ENCODE measurements at regions not wholly inside any gene's neighbourhood (a gene's known extent, or its start where the extent isn't known, plus 50 kb on each side); places are given as distances from the start of the nearest gene placed in this dataset.

GRCh38 chr3:189498995-189499704 lies 132.0 kb upstream of the TP63 start:
- TF ChIP-seq MAX (IDR thresholded peaks at IDR 0.05) (no peak), TCF12 (IDR thresholded peaks at IDR 0.05; ENCODE audit: low read depth) (no peak), TEAD4 (IDR thresholded peaks at IDR 0.05) (no peak), RAD21 (IDR thresholded peaks at IDR 0.05; ENCODE audit: low read depth) (no peak), CREB1 (IDR thresholded peaks at IDR 0.05; ENCODE audit: low read depth) (no peak)
- TF ChIP-seq, protein P1, sequence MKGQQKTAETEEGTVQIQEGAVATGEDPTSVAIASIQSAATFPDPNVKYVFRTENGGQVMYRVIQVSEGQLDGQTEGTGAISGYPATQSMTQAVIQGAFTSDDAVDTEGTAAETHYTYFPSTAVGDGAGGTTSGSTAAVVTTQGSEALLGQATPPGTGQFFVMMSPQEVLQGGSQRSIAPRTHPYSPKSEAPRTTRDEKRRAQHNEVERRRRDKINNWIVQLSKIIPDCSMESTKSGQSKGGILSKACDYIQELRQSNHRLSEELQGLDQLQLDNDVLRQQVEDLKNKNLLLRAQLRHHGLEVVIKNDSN (IDR thresholded peaks at IDR 0.05), result no peak

Data from Ishikawa (cell line).